ENCODE measurements at regions not wholly inside any gene's neighbourhood (a gene's known extent, or its start where the extent isn't known, plus 50 kb on each side); places are given as distances from the start of the nearest gene placed in this dataset.

GRCh38 chr21:38661197-38661871 lies 144.4 kb upstream of the ETS2 start:
- TF ChIP-seq ZFHX2 (tag by site-specific recombination; conservative IDR thresholded peaks at IDR 0.05) (no peak), PATZ1 (tag by site-specific recombination; IDR thresholded peaks at IDR 0.05) (no peak; the same call in none of the 2 replicates), ZNF140 (tag by site-specific recombination; IDR thresholded peaks at IDR 0.05) (no peak), ZSCAN30 (tag by site-specific recombination; IDR thresholded peaks at IDR 0.05) (no peak), CTCF (tag by site-specific recombination; IDR thresholded peaks at IDR 0.05) (no peak), TCF7L2 (IDR thresholded peaks at IDR 0.05; ENCODE audit: borderline replicate concordance, low read depth, low read length) (no peak)
